ENCODE measurements at regions not wholly inside any gene's neighbourhood (a gene's known extent, or its start where the extent isn't known, plus 50 kb on each side); places are given as distances from the start of the nearest gene placed in this dataset.

DNA sequence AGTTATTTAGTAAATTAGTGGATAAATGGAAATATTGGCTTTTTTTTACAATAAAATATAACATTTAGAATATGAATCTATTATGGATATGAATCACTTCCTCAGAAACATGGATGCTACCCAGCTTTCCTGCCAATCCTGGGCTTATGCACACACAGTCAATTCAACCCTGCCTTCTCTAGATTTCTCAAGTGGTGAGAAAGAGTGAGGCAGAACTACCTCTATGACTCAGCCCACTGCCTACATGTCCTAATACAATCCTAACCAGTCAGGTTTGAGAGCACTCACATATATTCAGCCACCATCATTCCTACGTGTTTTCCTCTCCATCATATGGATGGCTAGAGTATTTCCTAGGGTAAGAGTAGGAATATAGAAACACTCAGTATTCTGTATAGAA lies 91.1 kb upstream of the ANKRD50 start:
- no peaks in the 10 kb centered on the region for H3K9me3 ChIP-seq
- in situ Hi-C loops (cut with MboI; ENCODE audit: low pct_ligation_motif_present in 1 of 4, low pct_unique_long_range_greater_than_20kb in 1 of 4, low sequenced_read_pairs in 3 of 4) (no loop called here), intact Hi-C loops (cut with DNase I; ENCODE audit: low total_unique reads) (no loop called here)
- TF ChIP-seq POLR2A (IDR thresholded peaks at IDR 0.05), result no peak
- no peaks in the 10 kb centered on the region for H3K36me3 ChIP-seq
- WGBS, 2 donors (ENCODE audit: low coverage in 1 of 2), result 60 to 63% methylated on average over 1 of the region's 1 CpG
- H3K4me3 ChIP-seq, result no peak overlapping the region
- H3K4me1 ChIP-seq, result no peaks in the 10 kb centered on the region
- no peak overlapping the region for H3K27ac ChIP-seq
- no peak for DNase-seq
- no peaks in the 10 kb centered on the region for H3K27me3 ChIP-seq

DNA sequence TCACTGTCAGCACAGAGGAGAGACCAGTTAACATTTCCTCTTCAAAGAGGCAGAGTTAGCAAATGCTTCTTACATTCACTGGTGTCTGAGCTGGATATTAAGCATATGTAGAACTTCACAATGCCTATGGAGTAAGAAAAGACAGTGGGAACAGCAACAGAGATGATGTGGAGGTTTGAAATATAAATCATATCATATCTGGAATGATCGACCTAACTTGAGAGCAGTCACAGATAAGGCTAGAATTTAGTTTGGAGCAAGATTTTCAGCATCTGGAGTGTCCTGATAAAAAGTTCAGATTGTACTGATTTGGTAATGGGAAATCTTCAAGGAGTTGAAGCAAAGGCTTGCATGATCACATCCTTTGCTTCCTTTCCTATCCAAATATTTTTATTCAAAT lies 90.5 kb upstream of the ANKRD50 start:
- H3K9me3 ChIP-seq, result no peaks in the 10 kb centered on the region
- DNase-seq, result no peak
- no peak overlapping the region for H3K27ac ChIP-seq
- in situ Hi-C loops (cut with MboI; ENCODE audit: low pct_ligation_motif_present in 1 of 4, low pct_unique_long_range_greater_than_20kb in 1 of 4, low sequenced_read_pairs in 3 of 4) (no loop called here), intact Hi-C loops (cut with DNase I; ENCODE audit: low total_unique reads) (no loop called here)
- no peaks in the 10 kb centered on the region for H3K36me3 ChIP-seq
- no peaks in the 10 kb centered on the region for H3K4me1 ChIP-seq
- H3K4me3 ChIP-seq, result no peak overlapping the region
- TF ChIP-seq EP300 (IDR thresholded peaks at IDR 0.05; ENCODE audit: low read depth) (no peak), POLR2AphosphoS5 (IDR thresholded peaks at IDR 0.05) (no peak), POLR2A (IDR thresholded peaks at IDR 0.05) (no peak)
- TF ChIP-seq, protein P1, sequence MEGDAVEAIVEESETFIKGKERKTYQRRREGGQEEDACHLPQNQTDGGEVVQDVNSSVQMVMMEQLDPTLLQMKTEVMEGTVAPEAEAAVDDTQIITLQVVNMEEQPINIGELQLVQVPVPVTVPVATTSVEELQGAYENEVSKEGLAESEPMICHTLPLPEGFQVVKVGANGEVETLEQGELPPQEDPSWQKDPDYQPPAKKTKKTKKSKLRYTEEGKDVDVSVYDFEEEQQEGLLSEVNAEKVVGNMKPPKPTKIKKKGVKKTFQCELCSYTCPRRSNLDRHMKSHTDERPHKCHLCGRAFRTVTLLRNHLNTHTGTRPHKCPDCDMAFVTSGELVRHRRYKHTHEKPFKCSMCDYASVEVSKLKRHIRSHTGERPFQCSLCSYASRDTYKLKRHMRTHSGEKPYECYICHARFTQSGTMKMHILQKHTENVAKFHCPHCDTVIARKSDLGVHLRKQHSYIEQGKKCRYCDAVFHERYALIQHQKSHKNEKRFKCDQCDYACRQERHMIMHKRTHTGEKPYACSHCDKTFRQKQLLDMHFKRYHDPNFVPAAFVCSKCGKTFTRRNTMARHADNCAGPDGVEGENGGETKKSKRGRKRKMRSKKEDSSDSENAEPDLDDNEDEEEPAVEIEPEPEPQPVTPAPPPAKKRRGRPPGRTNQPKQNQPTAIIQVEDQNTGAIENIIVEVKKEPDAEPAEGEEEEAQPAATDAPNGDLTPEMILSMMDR (IDR thresholded peaks at IDR 0.05), result no peak
- H3K27me3 ChIP-seq, result no peaks in the 10 kb centered on the region
- WGBS, 2 donors (ENCODE audit: low coverage in 1 of 2), result 62 to 64% methylated on average over 1 of the region's 1 CpG

DNA sequence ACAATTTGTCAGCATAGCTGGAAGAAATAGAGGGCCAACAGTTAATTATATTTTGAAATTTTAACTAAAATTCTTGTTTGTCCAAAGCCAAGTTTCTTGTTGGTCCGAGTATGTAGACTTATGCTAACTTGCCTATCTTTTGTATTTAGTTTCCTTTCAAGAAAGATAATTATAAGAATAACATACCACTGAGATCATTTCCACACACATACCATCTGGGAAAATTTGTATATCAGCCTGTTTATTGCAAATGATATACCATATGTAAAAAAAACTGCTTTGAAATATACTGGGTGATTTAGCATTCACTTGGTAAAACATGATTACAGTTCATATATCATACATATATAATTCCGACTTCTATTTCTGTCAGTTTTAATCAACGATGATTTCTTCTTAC lies 84.7 kb upstream of the ANKRD50 start:
- Histone ChIP-seq H3K36me3 (no peaks in the 10 kb centered on the region), H3K4me3 (no peak overlapping the region), H3K9me3 (no peaks in the 10 kb centered on the region), H3K4me1 (no peaks in the 10 kb centered on the region), H3K27ac (no peak overlapping the region), H3K27me3 (no peaks in the 10 kb centered on the region)
- in situ Hi-C loops (cut with MboI; ENCODE audit: low pct_ligation_motif_present in 1 of 4, low pct_unique_long_range_greater_than_20kb in 1 of 4, low sequenced_read_pairs in 3 of 4), result no loop called here
- DNase-seq, result no peak
- TF ChIP-seq POLR2AphosphoS5 (IDR thresholded peaks at IDR 0.05), result no peak
- TF ChIP-seq, protein P1 (IDR thresholded peaks at IDR 0.05), result no peak
- TF ChIP-seq POLR2A (IDR thresholded peaks at IDR 0.05), result no peak
- TF ChIP-seq EP300 (IDR thresholded peaks at IDR 0.05; ENCODE audit: low read depth), result no peak
- intact Hi-C loops (cut with DNase I; ENCODE audit: low total_unique reads), result no loop called here
- 75 to 76% methylated on average over 3 of the region's 3 CpGs for WGBS, 2 donors (ENCODE audit: low coverage in 1 of 2)

DNA sequence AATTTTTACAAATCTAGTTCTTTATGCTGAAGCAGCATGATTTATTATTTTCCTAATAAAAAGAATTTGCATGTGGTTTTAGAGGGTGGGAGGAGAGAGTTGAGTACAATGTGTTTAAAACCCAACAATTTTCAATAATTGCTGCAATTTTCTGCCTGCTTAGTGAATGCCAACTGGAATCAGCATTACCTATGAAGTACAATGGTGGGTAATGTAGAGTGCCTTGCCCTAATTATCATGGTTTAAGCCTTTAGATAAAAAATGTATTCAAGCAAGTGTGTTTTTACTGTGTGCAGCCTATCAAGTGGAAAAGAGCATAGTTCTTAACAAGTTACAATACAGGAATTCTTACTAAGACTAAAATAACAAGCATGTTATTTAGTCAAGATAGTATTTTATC lies 77.9 kb upstream of the ANKRD50 start:
- no peak for DNase-seq
- TF ChIP-seq EP300 (IDR thresholded peaks at IDR 0.05; ENCODE audit: low read depth) (no peak), POLR2A (IDR thresholded peaks at IDR 0.05) (no peak), POLR2AphosphoS5 (IDR thresholded peaks at IDR 0.05) (no peak)
- TF ChIP-seq, protein P1 (IDR thresholded peaks at IDR 0.05), result no peak
- no peak overlapping the region for H3K27ac ChIP-seq
- H3K36me3 ChIP-seq, result no peaks in the 10 kb centered on the region
- no peaks in the 10 kb centered on the region for H3K9me3 ChIP-seq
- in situ Hi-C loops (cut with MboI; ENCODE audit: low pct_ligation_motif_present in 1 of 4, low pct_unique_long_range_greater_than_20kb in 1 of 4, low sequenced_read_pairs in 3 of 4), result no loop called here
- H3K4me3 ChIP-seq, result no peak overlapping the region
- H3K4me1 ChIP-seq, result no peaks in the 10 kb centered on the region
- intact Hi-C loops (cut with DNase I; ENCODE audit: low total_unique reads), result no loop called here
- H3K27me3 ChIP-seq, result no peaks in the 10 kb centered on the region

DNA sequence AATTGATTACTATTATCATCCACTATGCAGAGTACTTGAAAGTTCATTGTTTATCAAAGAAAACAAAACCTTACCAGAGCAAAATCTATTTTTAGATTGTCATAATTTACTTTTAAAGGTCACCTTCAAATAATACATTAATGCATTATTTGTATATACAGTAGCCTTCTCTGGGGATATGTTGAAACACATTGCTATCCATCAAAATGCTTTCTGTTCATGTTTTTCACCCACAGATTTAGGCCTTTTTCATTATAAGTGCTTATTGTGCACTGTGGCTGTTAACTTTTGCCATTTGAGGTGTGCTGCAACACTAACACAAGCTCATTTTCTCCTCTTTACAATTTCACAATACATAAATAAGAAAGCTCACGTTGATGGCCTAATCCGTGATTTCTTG lies 74.1 kb upstream of the ANKRD50 start:
- H3K4me3 ChIP-seq, result no peak overlapping the region
- no peaks in the 10 kb centered on the region for H3K4me1 ChIP-seq
- DNase-seq, result no peak
- in situ Hi-C loops (cut with MboI; ENCODE audit: low pct_ligation_motif_present in 1 of 4, low pct_unique_long_range_greater_than_20kb in 1 of 4, low sequenced_read_pairs in 3 of 4), result no loop called here
- 71 to 82% methylated on average over 2 of the region's 2 CpGs for WGBS, 2 donors (ENCODE audit: low coverage in 1 of 2)
- H3K36me3 ChIP-seq, result no peaks in the 10 kb centered on the region
- intact Hi-C loops (cut with DNase I; ENCODE audit: low total_unique reads), result no loop called here
- no peaks in the 10 kb centered on the region for H3K9me3 ChIP-seq
- no peak overlapping the region for H3K27ac ChIP-seq
- TF ChIP-seq POLR2AphosphoS5 (IDR thresholded peaks at IDR 0.05), result no peak
- no peak for TF ChIP-seq POLR2A (IDR thresholded peaks at IDR 0.05)
- TF ChIP-seq, protein P1 (IDR thresholded peaks at IDR 0.05), result no peak
- TF ChIP-seq EP300 (IDR thresholded peaks at IDR 0.05; ENCODE audit: low read depth), result no peak
- no peaks in the 10 kb centered on the region for H3K27me3 ChIP-seq

All from transverse colon (tissue), 4 donors.